MM.1S (cell line): ENCODE measurements at regions not wholly inside any gene's neighbourhood (a gene's known extent, or its start where the extent isn't known, plus 50 kb on each side); places are given as distances from the start of the nearest gene placed in this dataset.

Experiments
- DNase-seq: peaks from one replicate; pipeline ENCODE4 v3.0.0-alpha.2; 2015
- H2AFZ ChIP-seq: fragments of 300-600 bp; sonication (generic); 2 replicates; pipeline ENCODE4 v1.6.0; 2016; ENCODE audit warnings: antibody characterized with exemption, low read length
- H3F3A ChIP-seq: fragments of 300-600 bp; sonication (generic); 2 replicates; pipeline ENCODE4 v1.6.1; 2016; ENCODE audit warnings: mild to moderate bottlenecking, antibody characterized with exemption, low read length, moderate library complexity, mixed read lengths; ENCODE audit not compliant: insufficient read depth
- H3K27ac ChIP-seq: fragments of 300-600 bp; sonication (generic); 2 replicates; pipeline ENCODE4 v1.5.1; 2016; ENCODE audit warnings: mild to moderate bottlenecking, low read length
- H3K27me3 ChIP-seq: fragments of 300-600 bp; sonication (generic); replicated peaks from 2 replicates; pipeline ENCODE4 v1.6.0; 2016; ENCODE audit warnings: low read length; ENCODE audit not compliant: insufficient read depth
- H3K36me3 ChIP-seq: fragments of 300-600 bp; sonication (generic); replicated peaks from 2 replicates; pipeline ENCODE4 v1.6.1; 2016; ENCODE audit warnings: mild to moderate bottlenecking, low read length, mixed read lengths; ENCODE audit not compliant: insufficient read depth
- H3K4me1 ChIP-seq: fragments of 300-600 bp; sonication (generic); 2 replicates; pipeline ENCODE4 v1.6.1; 2016; ENCODE audit warnings: low read length, mixed read lengths
- H3K4me2 ChIP-seq: fragments of 300-600 bp; sonication (generic); 2 replicates; pipeline ENCODE4 v1.6.0; 2016; ENCODE audit warnings: low read depth, low read length
- H3K4me3 ChIP-seq: fragments of 300-600 bp; sonication (generic); 2 replicates; pipeline ENCODE4 v1.5.1; 2016; ENCODE audit warnings: low read length, mixed read lengths
- H3K79me2 ChIP-seq: fragments of 300-600 bp; sonication (generic); 2 replicates; pipeline ENCODE4 v1.6.1; 2016; ENCODE audit warnings: mixed run types, low read length, mixed read lengths
- H3K9ac ChIP-seq: fragments of 300-600 bp; sonication (generic); 2 replicates; pipeline ENCODE4 v1.6.1; 2016; ENCODE audit warnings: low read length, mixed read lengths
- H3K9me2 ChIP-seq: fragments of 300-600 bp; sonication (generic); replicated peaks from 2 replicates; pipeline ENCODE4 v1.6.1; 2016; ENCODE audit warnings: mild to moderate bottlenecking, low read length, mixed read lengths; ENCODE audit not compliant: insufficient read depth
- H3K9me3 ChIP-seq: fragments of 300-600 bp; sonication (generic); replicated peaks from 2 replicates; pipeline ENCODE4 v1.6.1; 2016; ENCODE audit warnings: mild to moderate bottlenecking, low read length, mixed read lengths; ENCODE audit not compliant: insufficient read depth
- H4K20me1 ChIP-seq: fragments of 300-600 bp; sonication (generic); 2 replicates; pipeline ENCODE4 v1.6.1; 2016; ENCODE audit warnings: mild to moderate bottlenecking, low read length, moderate library complexity, mixed read lengths; ENCODE audit not compliant: insufficient read depth
- EZH2 ChIP-seq: fragments of 300-600 bp; sonication (generic); optimal IDR thresholded peaks from 2 replicates; pipeline ENCODE3; 2017; ENCODE audit warnings: low read depth, mild to moderate bottlenecking, antibody characterized with exemption, low read length, mixed read lengths
- EZH2phosphoT487 ChIP-seq: fragments of 300-600 bp; sonication (generic); IDR thresholded peaks from 2 replicates; pipeline ENCODE4 v1.6.1; 2018; ENCODE audit warnings: antibody characterized with exemption, low read length
- TF ChIP-seq, protein P1 (sequence below): fragments of 300-600 bp; sonication (generic); IDR thresholded peaks from 2 replicates; pipeline ENCODE4 v1.5.1; 2016; ENCODE audit warnings: antibody characterized with exemption, low read length, mixed read lengths

DNA sequence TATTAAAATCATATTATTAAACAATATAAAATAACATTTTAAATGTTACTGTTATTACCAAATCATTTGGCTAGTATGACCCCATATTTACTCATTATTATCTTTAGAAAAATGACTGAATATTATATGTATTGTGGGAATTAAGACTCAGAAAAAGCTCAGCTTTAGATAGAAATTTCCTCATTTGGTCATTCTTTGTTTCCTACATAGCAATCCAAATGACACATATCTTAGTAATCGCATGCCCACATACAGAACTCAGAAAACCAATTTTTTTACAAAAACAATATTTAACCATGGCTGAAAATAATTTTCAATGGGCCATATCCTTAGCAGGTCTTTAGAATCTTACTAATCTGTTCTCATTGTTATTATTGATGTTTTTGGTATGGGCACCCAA, 53.8 kb upstream of the TSLP start:
- Histone ChIP-seq H2AFZ (no peak overlapping the region), H4K20me1 (no peaks in the 10 kb centered on the region), H3K79me2 (no peaks in the 10 kb centered on the region), H3K9me3 (no peaks in the 10 kb centered on the region), H3K4me2 (no peak overlapping the region), H3K27ac (no peak overlapping the region), H3K4me1 (no peaks in the 10 kb centered on the region), H3K36me3 (no peaks in the 10 kb centered on the region), H3K27me3 (no peaks in the 10 kb centered on the region), H3K9me2 (no peaks in the 10 kb centered on the region), H3K4me3 (no peak overlapping the region), H3K9ac (no peak overlapping the region), H3F3A (no peaks in the 10 kb centered on the region)
- DNase-seq = no peak
- TF ChIP-seq EZH2phosphoT487 (no peak), EZH2 (no peak)
- TF ChIP-seq, protein P1, sequence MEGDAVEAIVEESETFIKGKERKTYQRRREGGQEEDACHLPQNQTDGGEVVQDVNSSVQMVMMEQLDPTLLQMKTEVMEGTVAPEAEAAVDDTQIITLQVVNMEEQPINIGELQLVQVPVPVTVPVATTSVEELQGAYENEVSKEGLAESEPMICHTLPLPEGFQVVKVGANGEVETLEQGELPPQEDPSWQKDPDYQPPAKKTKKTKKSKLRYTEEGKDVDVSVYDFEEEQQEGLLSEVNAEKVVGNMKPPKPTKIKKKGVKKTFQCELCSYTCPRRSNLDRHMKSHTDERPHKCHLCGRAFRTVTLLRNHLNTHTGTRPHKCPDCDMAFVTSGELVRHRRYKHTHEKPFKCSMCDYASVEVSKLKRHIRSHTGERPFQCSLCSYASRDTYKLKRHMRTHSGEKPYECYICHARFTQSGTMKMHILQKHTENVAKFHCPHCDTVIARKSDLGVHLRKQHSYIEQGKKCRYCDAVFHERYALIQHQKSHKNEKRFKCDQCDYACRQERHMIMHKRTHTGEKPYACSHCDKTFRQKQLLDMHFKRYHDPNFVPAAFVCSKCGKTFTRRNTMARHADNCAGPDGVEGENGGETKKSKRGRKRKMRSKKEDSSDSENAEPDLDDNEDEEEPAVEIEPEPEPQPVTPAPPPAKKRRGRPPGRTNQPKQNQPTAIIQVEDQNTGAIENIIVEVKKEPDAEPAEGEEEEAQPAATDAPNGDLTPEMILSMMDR = no peak
